A204.1 (cell line): ENCODE measurements at regions not wholly inside any gene's neighbourhood (a gene's known extent, or its start where the extent isn't known, plus 50 kb on each side); places are given as distances from the start of the nearest gene placed in this dataset.

ENCODE experiments used
- FAIRE-seq: peaks from 2 replicates; lab custom pipeline; 2012; peaks lifted over from hg19 to GRCh38; lab: Jason Lieb, UNC

DNA sequence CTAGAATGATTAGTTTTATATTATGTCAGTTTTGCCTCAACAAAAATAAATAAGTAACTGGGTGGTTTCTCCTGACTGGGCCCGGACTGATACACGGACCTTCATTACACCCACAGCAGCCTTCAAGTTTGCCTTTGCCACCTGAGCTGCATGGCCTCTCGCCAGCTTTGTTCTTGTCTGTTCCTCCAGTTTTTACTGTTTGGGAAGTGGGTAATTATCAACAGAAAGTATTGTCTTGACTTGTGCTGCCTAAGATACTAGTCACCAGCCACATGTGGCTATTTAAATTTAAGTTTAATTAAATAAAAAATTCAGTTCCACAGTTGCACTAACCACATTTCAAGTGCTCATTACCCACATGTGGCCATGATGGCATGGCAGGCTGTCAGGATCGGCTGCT, 74.7 kb upstream of the INTU start:
- FAIRE-seq: no peak

DNA sequence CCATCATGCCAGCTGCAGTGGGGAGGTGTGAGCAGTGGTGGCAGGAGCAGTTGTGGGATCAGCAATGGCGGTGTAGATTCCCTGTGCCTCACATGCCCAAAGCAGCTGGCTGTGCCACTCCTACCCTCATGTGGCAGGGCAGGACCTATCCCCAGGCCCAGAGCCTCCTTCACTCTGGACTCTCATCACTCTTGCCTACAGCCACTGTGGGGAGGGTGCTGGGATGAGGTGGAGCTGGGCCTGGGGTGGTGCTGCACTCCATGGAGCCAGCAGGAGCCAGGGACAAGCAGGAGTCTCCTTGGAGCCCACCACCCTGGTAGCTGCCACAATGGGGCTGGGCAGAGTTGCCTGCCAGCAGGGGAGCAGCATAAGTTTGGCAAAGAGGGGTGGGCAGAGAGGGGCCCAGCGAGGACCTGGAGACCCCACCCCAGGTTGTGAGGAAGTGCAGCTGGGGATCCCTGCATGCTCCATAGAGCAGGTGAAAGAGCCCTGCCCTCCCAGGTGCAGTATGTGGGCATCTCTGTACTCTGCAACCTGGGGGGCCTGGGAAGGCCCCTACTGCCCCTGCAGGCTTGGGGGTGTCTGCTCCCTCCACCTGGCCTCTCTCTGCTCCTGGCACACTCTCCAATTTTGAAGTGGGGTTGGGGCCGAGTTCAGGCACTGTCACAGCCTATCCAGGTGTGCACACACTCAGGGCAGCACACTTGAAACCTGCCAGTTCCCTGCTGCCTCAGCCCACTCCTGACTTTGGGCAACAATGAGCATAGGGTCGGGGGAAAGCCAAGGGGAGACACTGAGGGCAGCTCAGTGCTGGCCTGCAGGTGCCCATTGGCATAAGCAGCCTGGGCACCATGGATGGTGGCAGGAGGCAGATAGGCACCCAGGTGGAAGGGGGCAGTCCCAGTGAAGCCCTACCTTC, 74.0 kb upstream of the INTU start:
- no peak for FAIRE-seq

DNA sequence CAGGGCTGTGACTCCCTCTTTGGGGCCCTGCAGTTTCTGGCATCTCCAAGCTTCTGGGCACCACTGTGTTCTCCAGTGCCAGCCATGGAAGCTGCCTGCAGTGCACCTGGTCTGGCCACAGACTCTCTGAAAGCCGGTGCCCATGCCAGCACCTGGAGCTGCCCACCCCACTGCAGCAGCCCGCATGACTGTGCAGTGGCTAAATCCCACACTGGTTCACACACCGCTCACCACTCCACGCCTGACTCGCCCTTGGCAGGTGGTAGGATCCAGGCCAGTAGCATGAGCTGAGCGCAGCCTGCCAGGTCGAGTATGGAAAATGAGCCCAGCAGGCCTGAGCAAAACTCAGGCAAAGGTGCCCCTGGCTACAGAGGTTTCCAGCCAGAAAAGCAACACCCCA, 72.8 kb upstream of the INTU start:
- FAIRE-seq: no peak

DNA sequence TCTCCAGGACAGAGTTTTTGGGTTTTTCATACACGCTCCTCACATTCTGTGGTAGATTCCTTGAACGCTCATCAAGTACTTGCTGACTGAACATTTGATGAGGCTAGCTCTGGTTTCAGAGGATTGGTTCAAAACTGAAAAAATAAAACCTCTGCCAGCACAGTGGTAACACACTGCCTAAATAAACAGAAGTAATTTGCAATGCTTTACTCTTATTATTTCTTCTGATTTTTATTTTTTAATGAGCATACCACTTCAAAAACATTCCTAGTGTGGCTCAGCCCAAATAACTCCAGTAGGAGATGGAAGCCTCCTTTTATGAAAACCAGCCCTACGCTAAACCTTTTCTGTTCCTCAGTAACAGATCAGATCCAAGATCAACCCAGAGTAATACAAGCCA, 72.0 kb upstream of the INTU start:
- no peak for FAIRE-seq

DNA sequence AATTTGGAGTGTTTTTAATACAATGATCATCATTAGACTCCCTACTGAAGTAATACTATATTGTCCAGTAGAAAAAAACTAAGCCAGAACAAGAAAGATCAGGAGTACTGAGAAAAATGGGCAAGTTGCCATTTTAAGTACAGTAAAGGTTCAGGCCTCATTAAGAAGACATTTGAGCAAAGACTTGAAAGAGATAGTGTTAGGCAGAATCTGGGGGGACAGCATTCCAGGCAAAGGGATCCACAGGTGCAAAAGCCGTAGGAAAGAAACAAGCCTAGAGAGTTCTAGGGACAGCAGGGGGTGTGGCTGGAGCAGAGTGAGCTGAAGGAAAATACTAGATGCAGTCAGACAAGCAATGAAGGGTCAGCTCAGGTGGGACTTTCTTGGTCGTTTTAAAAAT, 58.1 kb upstream of the INTU start:
- FAIRE-seq: no peak

DNA sequence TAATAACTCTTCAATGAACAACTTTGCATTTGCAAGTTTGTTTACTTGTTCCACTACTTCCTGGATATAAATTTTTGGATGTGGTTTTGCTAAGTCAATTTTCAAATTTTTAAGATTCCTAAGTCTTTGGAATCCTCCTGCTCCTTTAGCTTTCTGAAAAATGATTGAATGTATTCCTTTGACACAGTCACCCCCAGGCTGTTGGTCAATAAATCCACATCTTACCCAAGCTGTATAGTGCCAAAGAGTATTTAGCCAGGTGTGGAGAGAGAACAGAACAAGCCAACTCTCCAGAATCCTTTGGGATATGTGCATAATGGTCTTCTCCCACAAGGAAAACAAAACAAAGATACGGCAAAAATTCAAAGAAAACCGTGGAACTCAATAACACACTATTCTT, 56.9 kb upstream of the INTU start:
- FAIRE-seq: no peak

DNA sequence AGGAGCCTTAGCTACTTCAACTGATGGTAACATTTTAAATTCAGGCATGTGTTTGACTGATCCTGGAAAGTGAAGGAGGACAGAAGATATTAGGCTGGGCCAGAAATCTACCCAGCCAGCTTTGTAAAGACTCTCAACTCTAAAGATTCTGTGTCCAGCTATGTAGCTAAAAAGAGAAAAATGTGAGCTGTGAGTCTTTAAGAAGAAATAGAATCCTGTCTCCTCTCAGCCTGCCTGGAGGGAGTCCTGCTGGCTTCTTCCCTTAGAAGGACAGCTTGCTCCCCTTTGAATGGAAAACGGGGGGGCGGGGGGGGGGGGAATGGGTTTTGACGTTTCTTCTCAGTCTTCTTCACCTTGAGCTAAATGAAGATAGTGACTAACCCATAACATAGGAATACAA, 54.3 kb upstream of the INTU start:
- no peak for FAIRE-seq

DNA sequence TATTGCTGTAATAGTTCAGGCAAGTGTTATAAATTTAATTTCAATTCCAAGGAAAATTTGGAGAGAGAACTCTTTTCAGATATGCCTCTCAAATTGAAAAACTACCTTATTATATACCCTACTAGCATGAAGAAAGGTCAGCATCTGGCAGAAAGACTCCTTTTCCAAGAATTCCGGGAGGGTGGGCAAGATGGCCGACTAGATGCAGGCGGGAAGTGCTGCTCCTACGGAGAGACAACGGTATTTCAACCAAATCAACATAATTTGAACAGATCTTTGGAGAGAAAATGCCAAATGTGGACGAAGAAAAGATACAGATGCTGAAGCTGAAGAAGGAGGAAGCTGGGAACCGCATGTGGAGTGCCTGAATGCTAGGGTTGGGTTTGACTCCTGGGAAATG, 53.8 kb upstream of the INTU start:
- no peak for FAIRE-seq

DNA sequence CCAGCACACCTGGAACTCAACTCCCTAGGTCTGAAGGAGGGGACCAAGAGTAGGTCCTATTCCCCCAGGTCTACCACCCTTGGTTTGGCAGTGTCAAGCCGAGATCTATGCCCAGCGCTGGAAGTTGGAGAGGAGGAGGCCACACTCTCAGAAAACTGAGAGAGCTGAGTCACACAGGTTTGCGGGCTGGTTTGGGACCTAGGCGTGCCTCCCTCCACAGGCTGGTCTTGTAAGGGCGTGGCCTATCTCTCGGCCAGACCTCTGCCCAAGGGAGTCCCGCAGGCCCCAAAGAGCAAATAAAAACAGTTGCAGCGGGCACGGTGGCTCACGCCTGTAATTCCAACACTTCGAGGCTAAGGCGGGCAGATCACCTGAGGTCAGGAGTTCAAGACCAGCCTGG, 52.9 kb upstream of the INTU start:
- no peak for FAIRE-seq

DNA sequence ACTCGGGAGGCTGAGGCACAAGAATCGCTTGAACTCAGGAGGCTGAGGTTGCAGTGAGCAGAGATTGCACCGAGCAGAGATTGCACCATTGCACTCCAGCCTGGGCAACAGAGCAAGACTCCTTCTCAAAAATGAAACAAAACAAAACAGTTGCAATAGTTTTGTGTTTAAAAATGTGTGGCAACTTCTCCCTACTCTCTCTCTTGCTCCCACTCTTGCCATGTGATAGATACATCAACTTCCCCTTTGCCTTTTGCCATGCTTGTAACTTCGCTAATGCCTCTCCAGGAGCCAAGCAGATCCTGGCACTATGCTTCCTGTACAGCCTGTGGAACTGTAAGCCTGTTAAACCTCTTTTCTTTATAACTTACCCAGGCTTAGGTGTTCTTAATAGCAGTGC, 52.5 kb upstream of the INTU start:
- no peak for FAIRE-seq

DNA sequence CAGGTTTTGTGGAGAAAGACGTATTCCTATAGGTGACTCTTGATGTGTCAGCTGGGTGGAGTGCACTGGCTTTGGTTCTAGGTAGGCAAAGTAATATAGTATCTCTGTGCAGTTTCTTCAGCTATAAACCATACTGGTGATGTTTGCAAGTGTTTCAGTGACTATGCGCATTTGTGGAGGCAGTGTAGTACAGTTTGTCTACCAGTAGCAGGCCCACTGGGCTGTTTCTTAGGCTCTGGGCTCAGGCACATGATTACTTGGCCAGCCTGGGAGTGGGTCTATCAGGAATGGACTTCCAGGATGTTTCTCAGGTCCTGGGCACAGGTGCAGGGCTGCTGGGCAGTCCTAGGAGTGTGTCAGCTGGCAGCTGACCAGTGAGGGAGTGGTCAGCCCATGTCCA, 51.9 kb upstream of the INTU start:
- no peak for FAIRE-seq
